Sigmoid colon (tissue), 4 donors: ENCODE measurements at regions not wholly inside any gene's neighbourhood (a gene's known extent, or its start where the extent isn't known, plus 50 kb on each side); places are given as distances from the start of the nearest gene placed in this dataset.

ENCODE experiments used
- CTCF ChIP-seq, 4 experiments: fragments of 450-650 bp in 3 of 4; fragments of 200-600 bp in 1 of 4; IDR thresholded peaks; one replicate each; pipeline ENCODE4 v1.5.1; 2016 to 2019; ENCODE audit warnings: antibody characterized with exemption in 4 of 4, mild to moderate bottlenecking in 3 of 4, moderate library complexity in 2 of 4
- POLR2A ChIP-seq, 2 donors: fragments of 450-650 bp; IDR thresholded peaks; one replicate each; pipeline ENCODE4 v1.6.1; 2016; ENCODE audit warnings: antibody characterized with exemption in 2 of 2, mild to moderate bottlenecking in 2 of 2, moderate library complexity in 2 of 2
- POLR2AphosphoS5 ChIP-seq, 4 donors: sonication (generic); formaldehyde crosslinking; IDR thresholded peaks; one replicate each; pipeline ENCODE4 v1.6.1; 2017; ENCODE audit warnings: antibody characterized with exemption in 4 of 4

- no peak for TF ChIP-seq CTCF (IDR thresholded peaks at IDR 0.05)
- TF ChIP-seq POLR2A (IDR thresholded peaks at IDR 0.05): no peak
- TF ChIP-seq POLR2AphosphoS5 (IDR thresholded peaks at IDR 0.05): no peak
Measured at GRCh38 chr3:117722856-117723255, 1013.3 kb downstream of the TUSC7 start.
